ENCODE measurements at regions not wholly inside any gene's neighbourhood (a gene's known extent, or its start where the extent isn't known, plus 50 kb on each side); places are given as distances from the start of the nearest gene placed in this dataset.
"Not testable (repeated sequence)": the region's sequence is repeated elsewhere in the genome, so short reads cannot be mapped to it uniquely, and the experiment has no call there.

- peak; percentile 57 for DNase-seq (ENCODE audit: low spot score)
Observed at GRCh38 chr21:17679002-17679600, 66.4 kb upstream of the BTG3 start.

GRCh38 chr21:17676930-17677329 lies 64.2 kb upstream of the BTG3 start:
- DNase-seq (ENCODE audit: low spot score): not testable (repeated sequence)

- DNase-seq (ENCODE audit: low spot score): no peak
Observed at GRCh38 chr21:17674106-17674505, 61.4 kb upstream of the BTG3 start.

- DNase-seq (ENCODE audit: low spot score): no peak
Observed at GRCh38 chr21:17673261-17674020, 60.7 kb upstream of the BTG3 start.

GRCh38 chr21:17671733-17672132 lies 59.0 kb upstream of the BTG3 start:
- DNase-seq (ENCODE audit: low spot score): no peak

- DNase-seq (ENCODE audit: low spot score): no peak
Observed at GRCh38 chr21:17668479-17669140, 55.9 kb upstream of the BTG3 start.

GRCh38 chr21:17667256-17667655 lies 54.6 kb upstream of the BTG3 start:
- no peak for DNase-seq (ENCODE audit: low spot score)
